CD4-positive, CD25-positive, alpha-beta regulatory T cell (primary cell): ENCODE measurements at regions not wholly inside any gene's neighbourhood (a gene's known extent, or its start where the extent isn't known, plus 50 kb on each side); places are given as distances from the start of the nearest gene placed in this dataset.

Experiments
- ATAC-seq, 2 donors: fragments of 150-1000 bp; cut with Tn5 transposase; one replicate each; pipeline ENCODE4 v1.10.0; 2021; ENCODE audit warnings: low read depth in 2 of 2, moderate number of reproducible peaks in 2 of 2, moderate library complexity in 1 of 2
- DNase-seq, 3 donors: peaks; one replicate each; pipeline versions ENCODE4 v3.0.0 to v3.0.0-alpha.2; 2012 to 2022; ENCODE audit warnings: mixed read lengths in 1 of 3
- H3K27ac ChIP-seq: one replicate; pipeline ENCODE4 v1.7.0; 2013; ENCODE audit warnings: mild to moderate bottlenecking, low read length; ENCODE audit not compliant: insufficient read depth, poor library complexity, severe bottlenecking
- H3K27me3 ChIP-seq: one replicate; pipeline ENCODE4 v1.7.0; 2013; ENCODE audit warnings: low read length; ENCODE audit not compliant: control insufficient read depth, insufficient read depth
- H3K36me3 ChIP-seq: one replicate; pipeline ENCODE4 v1.7.0; 2013; ENCODE audit warnings: mild to moderate bottlenecking, low read length, moderate library complexity; ENCODE audit not compliant: control insufficient read depth, insufficient read depth
- H3K4me1 ChIP-seq: 2 replicates; pipeline ENCODE4 v1.7.0; 2013; ENCODE audit warnings: mild to moderate bottlenecking, low read length; ENCODE audit not compliant: insufficient read depth, control insufficient read depth, poor library complexity, severe bottlenecking
- H3K4me3 ChIP-seq: one replicate; pipeline ENCODE4 v1.7.0; 2013; ENCODE audit warnings: low read depth, mild to moderate bottlenecking, low read length, moderate library complexity
- H3K9me3 ChIP-seq, 2 experiments: 1 replicate in 1 of 2; 2 replicates in 1 of 2; pipeline ENCODE4 v1.7.0; 2013; ENCODE audit warnings: low read length in 2 of 2, mild to moderate bottlenecking in 1 of 2, moderate library complexity in 1 of 2; ENCODE audit not compliant: control insufficient read depth in 2 of 2
- H3K27ac Mint-ChIP-seq, 3 donors: one replicate each; pipeline ENCODE4 v1.8.0; 2020 to 2022; ENCODE audit warnings: mild to moderate bottlenecking in 3 of 3, mixed read lengths in 3 of 3, moderate library complexity in 2 of 3
- H3K27me3 Mint-ChIP-seq: one replicate; pipeline ENCODE4 v1.8.0; 2022; ENCODE audit warnings: mild to moderate bottlenecking, mixed read lengths
- H3K36me3 Mint-ChIP-seq: one replicate; pipeline ENCODE4 v1.8.0; 2020; ENCODE audit warnings: mixed read lengths
- H3K4me1 Mint-ChIP-seq, 4 donors: one replicate each; pipeline ENCODE4 v1.8.0; 2020 to 2022; ENCODE audit warnings: mixed read lengths in 4 of 4, mild to moderate bottlenecking in 1 of 4
- H3K4me3 Mint-ChIP-seq, 4 donors: one replicate each; pipeline ENCODE4 v1.8.0; 2020 to 2022; ENCODE audit warnings: mild to moderate bottlenecking in 4 of 4, mixed read lengths in 4 of 4, moderate library complexity in 3 of 4
- H3K9me3 Mint-ChIP-seq, 7 donors: one replicate each; pipeline ENCODE4 v1.8.0; 2020 to 2022; ENCODE audit warnings: mixed read lengths in 7 of 7, mild to moderate bottlenecking in 3 of 7, moderate library complexity in 2 of 7

DNA sequence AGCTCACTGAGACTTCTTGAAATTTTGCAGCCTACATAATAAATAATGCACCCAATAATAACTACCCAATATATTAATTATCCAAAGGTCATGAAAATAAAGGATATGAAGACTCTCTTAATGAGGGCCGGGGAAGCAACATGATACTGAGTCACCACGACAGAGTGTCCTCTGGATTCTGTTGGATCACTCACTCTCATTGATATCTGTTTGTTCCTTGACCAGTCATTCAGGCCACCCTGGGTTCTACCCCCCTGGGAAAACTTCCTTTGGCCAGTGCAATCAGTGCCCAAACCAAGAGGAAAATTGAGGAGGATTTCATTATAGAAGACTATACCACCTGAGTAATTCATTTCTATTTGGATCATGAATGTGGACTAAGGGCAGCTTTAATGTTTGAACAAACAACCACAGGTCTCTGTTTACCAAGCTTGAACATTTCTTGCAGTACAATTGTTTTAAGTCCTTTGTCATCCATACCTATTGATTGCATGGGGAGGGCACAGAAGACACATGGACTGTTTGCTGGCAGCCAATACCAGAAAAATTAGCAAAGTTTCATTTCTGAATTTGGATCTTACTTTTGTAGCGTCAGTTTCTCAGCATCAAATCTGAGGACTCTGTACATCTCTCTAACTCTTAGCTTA lies 137.2 kb upstream of the FGGY start:
- no peaks in the 10 kb centered on the region for H3K36me3 ChIP-seq
- peaks cover 0 to 11% (median 5%) of the 10 kb centered on the region in 7 donors for H3K9me3 Mint-ChIP-seq
- no peaks in the 10 kb centered on the region for H3K4me1 Mint-ChIP-seq
- no peak overlapping the region for H3K27ac ChIP-seq
- peaks cover 8% of the 10 kb centered on the region for H3K27me3 ChIP-seq
- H3K4me1 ChIP-seq = no peaks in the 10 kb centered on the region
- peaks cover 12 to 13% of the 10 kb centered on the region in 2 experiments for H3K9me3 ChIP-seq
- DNase-seq = no peak
- no peak overlapping the region for H3K27ac Mint-ChIP-seq
- H3K4me3 Mint-ChIP-seq = no peak overlapping the region
- H3K27me3 Mint-ChIP-seq = peaks cover 22% of the 10 kb centered on the region
- no peak for ATAC-seq
- H3K36me3 Mint-ChIP-seq = peaks cover 3% of the 10 kb centered on the region
- no peak overlapping the region for H3K4me3 ChIP-seq

DNA sequence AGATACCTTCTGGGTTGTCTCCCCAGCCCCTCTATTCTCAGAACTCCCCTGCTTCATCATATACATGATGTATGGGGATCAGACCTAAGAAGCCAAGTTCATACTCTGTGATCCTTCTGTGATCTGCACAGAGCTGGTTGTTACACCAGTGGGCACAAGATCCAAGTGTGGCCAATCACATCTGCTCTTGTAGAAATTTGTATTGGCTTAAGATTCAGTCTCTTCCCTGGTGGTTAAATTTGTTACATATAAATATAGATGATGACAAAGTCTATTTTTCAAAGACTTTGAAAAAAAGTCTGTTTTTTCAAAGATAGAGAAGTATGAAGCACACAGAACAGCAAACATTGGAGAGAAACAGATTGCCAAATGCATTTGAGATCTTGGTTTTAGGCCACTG lies 135.8 kb upstream of the FGGY start:
- H3K4me1 Mint-ChIP-seq = no peaks in the 10 kb centered on the region
- peaks cover 12 to 13% of the 10 kb centered on the region in 2 experiments for H3K9me3 ChIP-seq
- H3K27ac Mint-ChIP-seq = no peak overlapping the region
- no peak for DNase-seq
- no peak overlapping the region for H3K4me3 ChIP-seq
- peaks cover 37% of the 10 kb centered on the region for H3K27me3 Mint-ChIP-seq
- peaks cover 0 to 11% (median 8%) of the 10 kb centered on the region in 7 donors for H3K9me3 Mint-ChIP-seq
- no peak overlapping the region for H3K4me3 Mint-ChIP-seq
- H3K27me3 ChIP-seq = peaks cover 11% of the 10 kb centered on the region
- no peak for ATAC-seq
- peaks cover 3% of the 10 kb centered on the region for H3K36me3 Mint-ChIP-seq
- H3K27ac ChIP-seq = no peak overlapping the region
- H3K36me3 ChIP-seq = no peaks in the 10 kb centered on the region
- H3K4me1 ChIP-seq = no peaks in the 10 kb centered on the region

- peaks cover 0 to 11% (median 4%) of the 10 kb centered on the region in 7 donors for H3K9me3 Mint-ChIP-seq
- Histone ChIP-seq H3K36me3 (no peaks in the 10 kb centered on the region), H3K27me3 (peaks cover 11% of the 10 kb centered on the region), H3K9me3 (peaks cover 12 to 13% of the 10 kb centered on the region in 2 experiments), H3K4me1 (no peaks in the 10 kb centered on the region), H3K27ac (no peak overlapping the region), H3K4me3 (no peak overlapping the region)
- peaks cover 44% of the 10 kb centered on the region for H3K27me3 Mint-ChIP-seq
- H3K4me3 Mint-ChIP-seq = no peak overlapping the region
- DNase-seq (no peak), ATAC-seq (no peak)
- no peak overlapping the region for H3K27ac Mint-ChIP-seq
- peaks cover 3% of the 10 kb centered on the region for H3K36me3 Mint-ChIP-seq
- H3K4me1 Mint-ChIP-seq = no peaks in the 10 kb centered on the region
Measured at GRCh38 chr1:59162665-59163064, 134.2 kb upstream of the FGGY start.

- Histone ChIP-seq H3K4me1 (no peaks in the 10 kb centered on the region), H3K36me3 (no peaks in the 10 kb centered on the region), H3K27me3 (peaks cover 14% of the 10 kb centered on the region), H3K27ac (no peak overlapping the region), H3K4me3 (no peak overlapping the region), H3K9me3 (peaks cover 5 to 6% of the 10 kb centered on the region in 2 experiments)
- DNase-seq = no peak
- Mint-ChIP-seq H3K4me1 (no peaks in the 10 kb centered on the region), H3K27me3 (peaks cover 46% of the 10 kb centered on the region), H3K27ac (peak overlapping the region in 1 of 3 donors; percentile 38), H3K9me3 (peaks cover 0 to 6% (median 4%) of the 10 kb centered on the region in 7 donors), H3K36me3 (no peaks in the 10 kb centered on the region), H3K4me3 (no peak overlapping the region)
- ATAC-seq = no peak
Measured at GRCh38 chr1:59163268-59164092, 133.4 kb upstream of the FGGY start.

DNA sequence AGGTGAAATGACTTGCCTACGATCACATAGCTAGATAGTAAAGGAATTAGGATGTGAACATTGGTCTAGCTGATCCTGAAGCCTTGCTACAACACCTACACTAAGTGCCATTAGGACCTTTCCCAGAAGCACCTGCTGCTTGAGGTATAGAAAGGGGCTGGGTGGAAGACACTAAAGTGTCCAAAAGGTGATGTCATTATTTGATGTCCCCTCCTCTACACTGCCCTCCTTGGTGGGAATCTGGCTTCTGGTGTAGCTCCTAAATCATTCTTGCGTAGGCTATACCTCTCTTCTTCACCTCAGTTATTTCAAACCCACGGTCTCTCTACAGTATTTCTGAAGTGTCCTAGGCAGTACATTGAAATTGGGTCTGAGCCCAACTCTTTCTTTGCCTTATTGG lies 132.5 kb upstream of the FGGY start:
- H3K9me3 Mint-ChIP-seq = peaks cover 0 to 6% (median 0%) of the 10 kb centered on the region in 7 donors
- Histone ChIP-seq H3K27me3 (peaks cover 12% of the 10 kb centered on the region), H3K36me3 (no peaks in the 10 kb centered on the region), H3K4me1 (no peaks in the 10 kb centered on the region), H3K4me3 (no peak overlapping the region), H3K9me3 (no peaks in the 10 kb centered on the region), H3K27ac (no peak overlapping the region)
- H3K36me3 Mint-ChIP-seq = no peaks in the 10 kb centered on the region
- no peak overlapping the region for H3K4me3 Mint-ChIP-seq
- H3K27me3 Mint-ChIP-seq = peaks cover 46% of the 10 kb centered on the region
- no peak for DNase-seq
- no peak overlapping the region for H3K27ac Mint-ChIP-seq
- ATAC-seq = no peak
- no peaks in the 10 kb centered on the region for H3K4me1 Mint-ChIP-seq

DNA sequence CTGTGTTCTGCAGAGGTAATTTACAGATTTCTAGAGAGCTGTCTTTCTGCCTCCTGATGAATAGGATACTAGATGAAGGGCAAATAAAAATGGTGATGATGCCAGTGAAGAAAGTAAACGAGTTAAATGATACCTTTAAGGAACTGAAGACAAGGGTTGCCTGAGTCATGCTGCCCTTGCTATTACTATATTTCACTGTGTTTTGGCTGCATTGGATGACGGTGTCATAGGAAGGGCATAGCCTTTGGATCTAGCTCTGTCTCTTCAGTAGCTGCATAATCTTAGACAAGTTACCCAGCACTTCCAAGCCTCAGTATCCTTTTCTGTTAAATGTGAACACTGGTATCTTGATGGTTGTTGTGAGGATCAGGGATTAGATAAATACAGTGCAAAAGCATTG lies 131.5 kb upstream of the FGGY start:
- Mint-ChIP-seq H3K4me1 (no peaks in the 10 kb centered on the region), H3K4me3 (no peak overlapping the region), H3K9me3 (peaks cover 0 to 6% (median 0%) of the 10 kb centered on the region in 7 donors), H3K27ac (no peak overlapping the region), H3K27me3 (peaks cover 43% of the 10 kb centered on the region), H3K36me3 (no peaks in the 10 kb centered on the region)
- Histone ChIP-seq H3K4me3 (no peak overlapping the region), H3K4me1 (no peaks in the 10 kb centered on the region), H3K27ac (no peak overlapping the region), H3K27me3 (peaks cover 12% of the 10 kb centered on the region), H3K36me3 (no peaks in the 10 kb centered on the region), H3K9me3 (no peaks in the 10 kb centered on the region)
- no peak for ATAC-seq
- DNase-seq = no peak

- Mint-ChIP-seq H3K36me3 (no peaks in the 10 kb centered on the region), H3K4me3 (no peak overlapping the region), H3K27me3 (peaks cover 25% of the 10 kb centered on the region), H3K9me3 (peaks cover 0 to 3% (median 0%) of the 10 kb centered on the region in 7 donors), H3K4me1 (no peaks in the 10 kb centered on the region), H3K27ac (no peak overlapping the region)
- DNase-seq (no peak), ATAC-seq (no peak)
- H3K9me3 ChIP-seq = no peaks in the 10 kb centered on the region
- H3K4me1 ChIP-seq = no peaks in the 10 kb centered on the region
- H3K27me3 ChIP-seq = peaks cover 7% of the 10 kb centered on the region
- H3K4me3 ChIP-seq = no peak overlapping the region
- no peak overlapping the region for H3K27ac ChIP-seq
- H3K36me3 ChIP-seq = no peaks in the 10 kb centered on the region
Measured at GRCh38 chr1:59169703-59170102, 127.2 kb upstream of the FGGY start.
